ENCODE measurements at regions not wholly inside any gene's neighbourhood (a gene's known extent, or its start where the extent isn't known, plus 50 kb on each side); places are given as distances from the start of the nearest gene placed in this dataset.
A peak's percentile ranks its signal among the peaks of the same experiment; 100 is the strongest.

GRCh38 chr10:110414548-110415309 lies 83.0 kb upstream of the DUSP5 start:
- no peak for ATAC-seq
- no peak overlapping the region for H3K27ac Mint-ChIP-seq

More at GRCh38 chr10:110414548-110415309, 83.0 kb upstream of the DUSP5 start:
- Mint-ChIP-seq H3K4me1 (peaks cover 11% of the 10 kb centered on the region; the same call in 2 of the 3 replicates), H3K9me3 (no peaks in the 10 kb centered on the region), H3K27me3 (ENCODE audit: insufficient read depth, low read depth, poor library complexity) (peaks cover 7% of the 10 kb centered on the region), H3K4me3 (no peak overlapping the region), H3K36me3 (ENCODE audit: low read depth) (no peaks in the 10 kb centered on the region)
- no peaks in the 10 kb centered on the region for H3K36me3 ChIP-seq (ENCODE audit: insufficient read depth)
- no peaks in the 10 kb centered on the region for H3F3A ChIP-seq (replicated peaks; ENCODE audit: low read depth)
- no peaks in the 10 kb centered on the region for H4K20me1 ChIP-seq (replicated peaks; ENCODE audit: insufficient read depth)
- DNase-seq (ENCODE audit: low spot score), result no peak
- H3K4me2 ChIP-seq, result no peak overlapping the region
- H3K4me1 ChIP-seq (ENCODE audit: insufficient read depth), result no peaks in the 10 kb centered on the region
- TF ChIP-seq NANOG (IDR thresholded peaks at IDR 0.05; ENCODE audit: borderline replicate concordance), result no peak
- TF ChIP-seq CREB1 (CRISPR knock-in tag; IDR thresholded peaks at IDR 0.05; ENCODE audit: low read depth), result no peak
- no peak for TF ChIP-seq STAT1 (IDR thresholded peaks at IDR 0.05; ENCODE audit: unreplicated experiment)
- TF ChIP-seq, protein P1, sequence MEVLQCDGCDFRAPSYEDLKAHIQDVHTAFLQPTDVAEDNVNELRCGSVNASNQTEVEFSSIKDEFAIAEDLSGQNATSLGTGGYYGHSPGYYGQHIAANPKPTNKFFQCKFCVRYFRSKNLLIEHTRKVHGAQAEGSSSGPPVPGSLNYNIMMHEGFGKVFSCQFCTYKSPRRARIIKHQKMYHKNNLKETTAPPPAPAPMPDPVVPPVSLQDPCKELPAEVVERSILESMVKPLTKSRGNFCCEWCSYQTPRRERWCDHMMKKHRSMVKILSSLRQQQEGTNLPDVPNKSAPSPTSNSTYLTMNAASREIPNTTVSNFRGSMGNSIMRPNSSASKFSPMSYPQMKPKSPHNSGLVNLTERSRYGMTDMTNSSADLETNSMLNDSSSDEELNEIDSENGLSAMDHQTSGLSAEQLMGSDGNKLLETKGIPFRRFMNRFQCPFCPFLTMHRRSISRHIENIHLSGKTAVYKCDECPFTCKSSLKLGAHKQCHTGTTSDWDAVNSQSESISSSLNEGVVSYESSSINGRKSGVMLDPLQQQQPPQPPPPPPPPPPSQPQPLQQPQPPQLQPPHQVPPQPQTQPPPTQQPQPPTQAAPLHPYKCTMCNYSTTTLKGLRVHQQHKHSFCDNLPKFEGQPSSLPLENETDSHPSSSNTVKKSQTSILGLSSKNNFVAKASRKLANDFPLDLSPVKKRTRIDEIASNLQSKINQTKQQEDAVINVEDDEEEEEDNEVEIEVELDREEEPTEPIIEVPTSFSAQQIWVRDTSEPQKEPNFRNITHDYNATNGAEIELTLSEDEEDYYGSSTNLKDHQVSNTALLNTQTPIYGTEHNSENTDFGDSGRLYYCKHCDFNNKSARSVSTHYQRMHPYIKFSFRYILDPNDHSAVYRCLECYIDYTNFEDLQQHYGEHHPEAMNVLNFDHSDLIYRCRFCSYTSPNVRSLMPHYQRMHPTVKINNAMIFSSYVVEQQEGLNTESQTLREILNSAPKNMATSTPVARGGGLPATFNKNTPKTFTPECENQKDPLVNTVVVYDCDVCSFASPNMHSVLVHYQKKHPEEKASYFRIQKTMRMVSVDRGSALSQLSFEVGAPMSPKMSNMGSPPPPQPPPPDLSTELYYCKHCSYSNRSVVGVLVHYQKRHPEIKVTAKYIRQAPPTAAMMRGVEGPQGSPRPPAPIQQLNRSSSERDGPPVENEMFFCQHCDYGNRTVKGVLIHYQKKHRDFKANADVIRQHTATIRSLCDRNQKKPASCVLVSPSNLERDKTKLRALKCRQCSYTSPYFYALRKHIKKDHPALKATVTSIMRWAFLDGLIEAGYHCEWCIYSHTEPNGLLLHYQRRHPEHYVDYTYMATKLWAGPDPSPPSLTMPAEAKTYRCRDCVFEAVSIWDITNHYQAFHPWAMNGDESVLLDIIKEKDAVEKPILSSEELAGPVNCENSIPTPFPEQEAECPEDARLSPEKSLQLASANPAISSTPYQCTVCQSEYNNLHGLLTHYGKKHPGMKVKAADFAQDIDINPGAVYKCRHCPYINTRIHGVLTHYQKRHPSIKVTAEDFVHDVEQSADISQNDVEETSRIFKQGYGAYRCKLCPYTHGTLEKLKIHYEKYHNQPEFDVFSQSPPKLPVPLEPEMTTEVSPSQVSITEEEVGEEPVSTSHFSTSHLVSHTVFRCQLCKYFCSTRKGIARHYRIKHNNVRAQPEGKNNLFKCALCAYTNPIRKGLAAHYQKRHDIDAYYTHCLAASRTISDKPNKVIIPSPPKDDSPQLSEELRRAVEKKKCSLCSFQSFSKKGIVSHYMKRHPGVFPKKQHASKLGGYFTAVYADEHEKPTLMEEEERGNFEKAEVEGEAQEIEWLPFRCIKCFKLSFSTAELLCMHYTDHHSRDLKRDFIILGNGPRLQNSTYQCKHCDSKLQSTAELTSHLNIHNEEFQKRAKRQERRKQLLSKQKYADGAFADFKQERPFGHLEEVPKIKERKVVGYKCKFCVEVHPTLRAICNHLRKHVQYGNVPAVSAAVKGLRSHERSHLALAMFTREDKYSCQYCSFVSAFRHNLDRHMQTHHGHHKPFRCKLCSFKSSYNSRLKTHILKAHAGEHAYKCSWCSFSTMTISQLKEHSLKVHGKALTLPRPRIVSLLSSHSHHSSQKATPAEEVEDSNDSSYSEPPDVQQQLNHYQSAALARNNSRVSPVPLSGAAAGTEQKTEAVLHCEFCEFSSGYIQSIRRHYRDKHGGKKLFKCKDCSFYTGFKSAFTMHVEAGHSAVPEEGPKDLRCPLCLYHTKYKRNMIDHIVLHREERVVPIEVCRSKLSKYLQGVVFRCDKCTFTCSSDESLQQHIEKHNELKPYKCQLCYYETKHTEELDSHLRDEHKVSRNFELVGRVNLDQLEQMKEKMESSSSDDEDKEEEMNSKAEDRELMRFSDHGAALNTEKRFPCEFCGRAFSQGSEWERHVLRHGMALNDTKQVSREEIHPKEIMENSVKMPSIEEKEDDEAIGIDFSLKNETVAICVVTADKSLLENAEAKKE (CRISPR knock-in tag; IDR thresholded peaks at IDR 0.05), result no peak
- no peak for TF ChIP-seq REST (IDR thresholded peaks at IDR 0.05; ENCODE audit: unreplicated experiment)
- TF ChIP-seq ZNF331 (CRISPR knock-in tag; IDR thresholded peaks at IDR 0.05; ENCODE audit: low read depth), result no peak
- TF ChIP-seq POLR2AphosphoS5 (IDR thresholded peaks at IDR 0.05; ENCODE audit: low read depth), result no peak
- TF ChIP-seq EZH2phosphoT487 (IDR thresholded peaks at IDR 0.05; ENCODE audit: unreplicated experiment), result no peak
- TF ChIP-seq EZH2 (IDR thresholded peaks at IDR 0.05; ENCODE audit: low read depth, unreplicated experiment), result no peak
- TF ChIP-seq ZNF114 (CRISPR knock-in tag; IDR thresholded peaks at IDR 0.05), result no peak
- no peak for TF ChIP-seq ETS1 (IDR thresholded peaks at IDR 0.05)
- TF ChIP-seq CTCF (conservative IDR thresholded peaks at IDR 0.05; ENCODE audit: low read depth in 2 of 2), result no peak
- H3K27me3 ChIP-seq (ENCODE audit: insufficient read depth), result no peaks in the 10 kb centered on the region
- H2AFZ ChIP-seq, result peak overlapping the region; percentile 63; the same call in 1 of the 2 replicates
- H3K9me2 ChIP-seq (ENCODE audit: insufficient read depth), result no peaks in the 10 kb centered on the region
- no peaks in the 10 kb centered on the region for H3K79me2 ChIP-seq (replicated peaks; ENCODE audit: insufficient read depth)
- H3K27ac ChIP-seq (ENCODE audit: low read depth), result no peak overlapping the region
- no peak overlapping the region for H3K4me3 ChIP-seq

Measured in GM23338 (cell line).